A673 (cell line): ENCODE measurements at regions not wholly inside any gene's neighbourhood (a gene's known extent, or its start where the extent isn't known, plus 50 kb on each side); places are given as distances from the start of the nearest gene placed in this dataset.

Experiments used
- CTCF ChIP-seq: fragments of 300-800, 200-600 bp; sonication (generic); conservative IDR thresholded peaks from 2 replicates; pipeline ENCODE4 v1.5.1; 2017; ENCODE audit warnings: low read depth, mild to moderate bottlenecking, antibody characterized with exemption, low read length, moderate library complexity, mixed read lengths
- EZH2 ChIP-seq: fragments of 200-600 bp; sonication (generic); IDR thresholded peaks from 2 replicates; pipeline ENCODE4 v1.6.1; 2017; ENCODE audit warnings: borderline replicate concordance, low read depth, mild to moderate bottlenecking, mixed read lengths, antibody characterized with exemption, low read length; ENCODE audit not compliant: poor library complexity, severe bottlenecking

GRCh38 chr5:19169426-19169825 lies 818.6 kb downstream of the CDH18 start:
- TF ChIP-seq CTCF (no peak), EZH2 (no peak)
